Activated CD4-positive, alpha-beta T cell treated with anti-CD3 and anti-CD28 coated beads for 4 hours (primary cell): ENCODE measurements at regions not wholly inside any gene's neighbourhood (a gene's known extent, or its start where the extent isn't known, plus 50 kb on each side); places are given as distances from the start of the nearest gene placed in this dataset.
"Not testable (repeated sequence)": the region's sequence is repeated elsewhere in the genome, so short reads cannot be mapped to it uniquely, and the experiment has no call there.

Experiments
- DNase-seq, 2 donors: peaks; one replicate each; pipeline ENCODE4 v3.0.0-alpha.2; 2020

GRCh38 chr17:34045990-34046389 is 209.1 kb upstream of the CCL2 start:
- no peak for DNase-seq

- no peak for DNase-seq
Measured at GRCh38 chr17:34051046-34051445, 204.0 kb upstream of the CCL2 start.

DNA sequence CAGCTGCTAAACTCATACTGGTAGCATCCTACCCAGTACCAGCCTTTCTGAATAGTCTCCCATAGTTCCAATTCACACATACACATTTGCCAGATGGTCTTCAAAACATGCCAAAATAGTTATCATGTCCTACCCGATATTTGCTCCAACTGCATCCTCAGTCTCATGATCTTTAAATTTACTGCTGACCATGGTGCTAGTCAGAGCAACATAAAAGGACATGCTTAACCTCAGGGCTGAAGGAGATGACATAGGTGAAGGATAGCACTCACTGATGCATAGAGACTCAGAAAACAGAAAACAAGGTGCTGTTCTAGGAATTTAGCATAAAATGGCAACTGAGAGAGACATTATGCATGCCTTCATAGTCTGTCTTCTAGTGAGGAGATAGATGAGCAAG is 200.6 kb upstream of the CCL2 start:
- DNase-seq = no peak

GRCh38 chr17:34055606-34056005 is 199.5 kb upstream of the CCL2 start:
- DNase-seq = no peak

DNA sequence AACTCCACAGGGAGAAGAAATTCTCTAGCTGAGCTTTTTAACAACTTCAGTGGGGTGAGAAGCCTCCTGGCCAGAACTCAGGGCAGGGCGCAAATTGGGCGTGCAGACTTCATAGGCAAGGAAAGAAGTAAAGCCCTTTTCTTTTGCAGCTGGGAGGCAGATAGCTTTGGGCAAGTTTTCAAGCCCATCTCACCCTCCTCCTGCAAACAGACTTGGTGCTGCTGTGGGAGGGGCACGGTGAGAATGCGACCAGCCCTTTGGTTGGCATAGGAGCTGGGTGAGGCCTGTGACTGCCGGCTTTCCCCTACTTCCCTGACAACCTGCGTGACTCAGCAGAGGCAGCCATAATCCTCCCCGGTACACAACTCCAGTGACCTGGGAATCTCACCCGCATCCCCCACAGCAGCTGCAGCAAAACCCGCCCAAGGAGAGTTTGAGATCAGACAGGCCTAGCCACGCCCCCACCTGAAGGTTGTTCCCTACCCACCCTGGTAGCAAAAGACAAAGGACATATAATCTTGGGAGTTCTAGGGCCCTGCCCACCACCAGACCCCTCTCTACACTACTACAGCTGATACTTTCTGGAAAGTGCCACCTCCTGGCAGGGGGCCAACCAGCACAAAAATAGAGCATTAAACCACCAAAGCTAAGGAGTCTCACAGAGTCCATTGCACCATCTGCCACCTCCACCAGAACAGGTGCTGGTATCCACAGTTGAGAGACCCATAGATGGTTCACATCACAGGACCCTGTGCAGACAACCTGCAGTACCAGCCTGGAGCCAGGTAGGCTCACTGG is 195.5 kb upstream of the CCL2 start:
- no peak for DNase-seq

GRCh38 chr17:34066528-34066927 is 188.6 kb upstream of the CCL2 start:
- DNase-seq = no peak

DNA sequence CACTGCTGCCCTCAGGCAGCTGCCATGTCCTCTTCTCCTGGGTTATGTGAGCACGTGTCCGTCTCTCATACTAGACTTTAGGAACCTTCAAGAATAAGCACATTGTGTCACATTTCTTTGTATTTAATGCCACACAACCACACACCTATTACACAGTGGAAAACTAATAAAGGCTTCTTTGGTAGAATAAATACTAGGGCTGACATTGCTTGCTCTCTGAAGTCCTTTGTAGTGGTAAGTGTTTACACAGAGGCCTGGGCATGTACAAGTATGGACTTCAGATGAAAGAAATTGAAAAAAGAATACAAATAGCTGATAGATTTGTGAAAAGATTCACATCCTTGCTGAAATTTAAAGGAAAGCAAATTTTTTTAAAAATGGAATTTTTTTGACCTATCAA is 188.1 kb upstream of the CCL2 start:
- DNase-seq = no peak

DNA sequence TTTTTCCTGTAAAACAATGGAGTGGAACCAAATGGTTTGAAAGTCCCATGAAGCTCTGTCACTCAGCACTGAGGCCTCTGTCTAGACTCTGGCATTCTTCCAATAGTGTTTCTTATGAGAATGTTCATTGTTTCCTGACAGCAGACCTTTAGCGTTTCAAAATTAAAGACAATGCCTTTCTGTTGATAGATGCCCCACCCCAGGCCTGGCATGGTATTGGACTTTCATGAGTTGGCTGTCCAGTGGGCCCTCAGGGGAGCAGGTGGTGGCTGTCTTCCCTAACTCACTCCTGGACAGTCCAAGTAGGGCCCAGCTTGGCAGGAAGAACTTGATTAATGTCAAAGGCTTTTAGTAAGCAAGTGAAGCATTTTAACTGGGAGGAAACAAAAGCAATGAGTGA is 186.5 kb upstream of the CCL2 start:
- no peak for DNase-seq

DNA sequence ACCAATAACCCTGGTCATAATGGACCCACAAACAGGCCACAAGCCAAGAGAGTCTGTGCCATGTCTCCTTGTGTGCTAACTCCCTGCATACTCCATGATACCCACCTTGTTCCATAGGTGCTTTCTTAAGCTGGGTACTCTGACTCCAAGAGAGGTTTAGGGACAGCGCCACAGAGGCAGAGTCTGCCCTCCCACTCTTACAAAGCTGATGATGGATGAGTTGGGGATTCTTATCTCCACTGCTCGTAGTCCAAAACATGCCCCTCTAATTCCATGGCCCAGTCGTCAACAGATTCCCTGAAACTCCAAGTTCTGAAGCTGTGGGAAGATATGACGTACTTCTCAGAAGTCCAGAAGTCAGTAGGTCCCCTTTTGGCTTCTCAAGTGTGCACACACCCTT is 184.4 kb upstream of the CCL2 start:
- DNase-seq = no peak

DNA sequence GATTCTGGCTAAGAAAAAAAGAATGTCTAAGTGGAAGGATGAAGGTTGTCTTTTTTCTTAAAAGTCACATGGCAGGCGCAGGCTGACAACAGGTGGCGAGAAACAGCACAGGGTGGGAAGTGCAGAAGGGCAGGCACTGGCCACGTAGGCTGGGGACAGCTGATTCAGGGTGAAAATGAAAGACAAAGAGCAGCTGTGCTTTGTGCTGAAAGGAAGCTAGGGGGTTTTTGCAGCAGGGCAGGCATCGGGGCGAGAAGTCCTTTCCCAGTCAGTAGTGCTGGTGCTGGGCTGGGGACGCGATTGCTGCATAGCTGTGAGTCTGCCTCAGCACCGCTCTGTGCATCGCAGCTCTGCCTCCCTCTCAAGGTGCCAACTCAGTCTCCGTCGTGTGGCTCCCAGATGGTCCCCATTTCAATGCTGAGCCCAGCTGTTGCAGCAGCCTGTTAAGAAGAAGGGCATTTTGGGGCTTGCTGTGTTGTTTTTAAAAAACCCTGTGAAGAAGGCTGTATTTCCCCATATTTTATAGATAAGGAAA is 183.1 kb upstream of the CCL2 start:
- DNase-seq = no peak

DNA sequence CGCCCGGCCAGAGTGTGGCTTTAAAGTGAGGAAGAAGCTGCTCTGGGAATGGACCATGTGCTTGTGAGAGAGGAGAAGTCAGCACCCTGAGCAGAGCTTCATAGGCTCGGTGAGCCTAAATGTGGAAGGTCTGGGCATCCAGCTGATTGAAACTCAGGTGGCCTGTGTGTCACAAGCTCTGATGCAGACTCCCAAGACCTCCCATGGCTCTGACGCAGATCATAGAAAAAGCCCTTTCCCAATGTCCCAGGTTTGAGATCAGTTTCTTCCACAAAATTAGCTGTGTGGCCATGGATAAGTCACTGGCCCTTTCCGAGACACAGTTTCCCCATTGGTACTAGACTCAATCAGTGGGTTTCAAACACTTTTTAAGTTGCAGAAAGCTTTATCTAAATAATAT is 180.0 kb upstream of the CCL2 start:
- no peak for DNase-seq

- no peak for DNase-seq
Measured at GRCh38 chr17:34076743-34077631, 178.1 kb upstream of the CCL2 start.

DNA sequence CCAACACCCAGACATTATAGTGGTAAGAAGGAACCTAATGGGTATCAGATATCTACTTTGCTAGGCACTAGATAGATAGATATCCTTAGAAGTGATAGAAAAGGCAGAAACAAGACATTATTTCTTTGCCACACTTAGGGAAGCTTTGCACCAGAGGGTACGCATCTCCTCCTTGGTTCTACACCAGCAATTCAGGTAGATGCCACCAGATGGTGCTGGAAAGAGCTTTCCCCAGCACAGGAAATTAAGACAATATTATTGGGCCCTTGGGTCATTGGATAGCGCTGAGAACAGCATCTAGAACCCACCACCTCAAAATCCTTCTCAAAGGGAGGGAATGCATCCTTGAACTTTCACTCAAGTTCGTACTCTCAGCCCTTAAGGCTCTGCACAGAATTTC is 173.8 kb upstream of the CCL2 start:
- no peak for DNase-seq

DNA sequence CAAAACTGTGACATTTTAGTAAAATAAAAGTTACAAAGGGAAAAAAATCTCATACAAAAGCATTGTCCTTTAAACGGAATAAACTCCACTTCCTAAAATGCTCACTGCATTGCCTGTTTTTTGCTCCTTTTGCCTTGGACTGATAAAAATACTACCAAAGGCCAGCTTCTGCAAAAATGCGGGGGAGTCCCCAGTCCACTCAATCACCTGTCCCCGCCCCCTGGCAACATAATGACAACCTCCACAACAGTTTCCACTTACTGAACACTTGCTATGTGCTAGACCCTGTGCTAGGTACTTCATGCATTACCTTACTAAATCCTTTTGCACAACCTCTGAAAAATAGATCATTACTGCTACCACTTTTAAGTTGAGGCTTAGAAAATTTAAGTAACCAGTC is 172.7 kb upstream of the CCL2 start:
- no peak for DNase-seq

- DNase-seq = not testable (repeated sequence)
Measured at GRCh38 chr17:34089042-34089441, 166.0 kb upstream of the CCL2 start.

DNA sequence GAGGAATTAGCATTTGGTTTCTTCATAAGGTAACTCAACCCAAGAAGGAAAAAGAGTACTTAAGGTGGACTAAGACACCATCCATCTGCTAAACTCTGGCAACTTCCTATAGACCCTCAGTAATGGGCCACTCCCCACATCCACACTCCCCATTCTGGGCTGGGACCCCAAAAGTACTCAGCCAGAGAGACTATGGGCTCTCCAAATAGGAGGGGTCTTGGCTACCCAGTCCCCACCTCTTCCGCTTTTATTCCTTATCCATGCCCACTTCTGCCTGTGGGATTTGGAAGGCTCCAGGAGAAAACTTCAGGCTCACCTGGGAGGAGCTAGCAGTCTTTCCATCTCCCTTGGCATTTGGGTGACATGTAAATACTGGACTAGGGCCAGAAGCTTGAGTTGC is 164.5 kb upstream of the CCL2 start:
- DNase-seq = no peak

- no peak for DNase-seq
Measured at GRCh38 chr17:34091975-34092374, 163.1 kb upstream of the CCL2 start.

DNA sequence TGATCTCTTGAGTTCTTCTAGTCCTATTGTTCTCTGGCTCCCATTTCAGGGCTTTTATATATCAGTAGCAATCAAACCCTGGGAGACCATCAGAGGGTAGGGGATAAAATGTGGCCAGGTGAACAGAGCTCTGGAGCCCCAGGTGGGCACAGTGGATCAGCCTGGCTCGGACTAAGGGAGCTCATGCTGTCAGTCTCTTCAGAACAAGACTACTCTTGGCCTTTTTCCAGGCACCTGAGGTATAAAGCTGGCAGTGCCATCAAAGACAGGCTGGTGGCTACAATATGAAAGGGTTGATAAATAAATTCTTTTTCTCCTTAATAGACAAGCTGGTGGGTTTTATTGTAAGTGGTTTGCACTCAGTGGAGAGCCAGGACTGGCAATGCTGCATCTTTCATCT is 160.0 kb upstream of the CCL2 start:
- DNase-seq = no peak

DNA sequence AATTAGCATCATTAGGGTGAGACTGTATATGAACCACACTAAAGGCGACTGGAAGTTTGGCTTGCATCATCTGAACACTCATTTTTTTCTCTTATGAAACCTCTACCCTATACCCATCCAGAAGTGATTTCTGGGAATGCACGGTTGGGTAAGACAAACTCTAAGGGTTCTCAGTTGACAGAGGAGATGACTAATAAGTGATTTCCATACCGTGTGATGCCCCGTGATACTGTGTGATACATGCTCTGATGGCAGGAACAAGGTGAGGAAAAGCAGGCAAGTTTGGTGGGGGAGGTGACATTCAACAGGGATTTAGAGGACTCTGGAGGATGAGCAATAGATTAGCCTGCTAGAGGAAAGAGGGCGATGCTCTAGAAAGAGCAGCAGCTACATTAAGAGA is 156.4 kb upstream of the CCL2 start:
- no peak for DNase-seq

- DNase-seq = no peak
Measured at GRCh38 chr17:34099859-34100515, 155.1 kb upstream of the CCL2 start.

DNA sequence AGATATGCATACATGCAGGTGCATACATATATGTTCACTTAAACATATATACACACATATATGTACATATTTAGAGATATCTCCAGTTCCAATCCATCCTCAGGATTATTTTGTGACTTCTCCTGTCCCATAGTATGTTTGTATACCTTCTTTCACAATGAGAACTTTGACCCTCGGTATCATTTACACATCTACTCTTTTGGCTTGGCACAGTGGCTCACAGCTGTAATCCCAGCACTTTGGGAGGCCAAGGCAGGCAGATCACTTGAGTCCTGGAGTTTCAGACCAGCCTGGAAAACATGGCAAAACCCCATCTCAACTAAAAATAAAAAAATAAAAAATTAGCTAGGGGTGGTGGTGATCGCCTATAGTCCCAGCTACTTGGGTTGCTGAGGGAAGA is 148.1 kb upstream of the CCL2 start:
- DNase-seq = no peak

DNA sequence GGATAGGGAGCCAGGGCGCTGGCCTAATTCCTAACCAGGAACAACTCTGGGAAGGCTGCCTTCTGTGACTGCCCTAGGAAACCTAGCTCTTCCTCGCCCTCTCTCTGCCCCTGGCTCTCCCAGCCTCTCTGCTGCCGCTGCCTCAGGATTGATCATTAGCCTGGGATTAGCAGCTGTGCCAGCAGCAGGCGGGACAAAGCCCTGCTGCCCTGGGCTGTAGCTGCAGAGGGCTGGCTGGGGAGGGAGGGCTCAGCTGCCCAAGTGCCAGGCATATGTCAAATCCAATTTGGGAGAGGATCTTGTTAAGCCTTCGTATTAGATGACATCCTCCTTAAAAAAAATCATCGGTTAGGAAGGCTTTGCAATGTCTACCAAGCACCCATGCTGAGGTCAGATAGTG is 144.8 kb upstream of the CCL2 start:
- DNase-seq = no peak

DNA sequence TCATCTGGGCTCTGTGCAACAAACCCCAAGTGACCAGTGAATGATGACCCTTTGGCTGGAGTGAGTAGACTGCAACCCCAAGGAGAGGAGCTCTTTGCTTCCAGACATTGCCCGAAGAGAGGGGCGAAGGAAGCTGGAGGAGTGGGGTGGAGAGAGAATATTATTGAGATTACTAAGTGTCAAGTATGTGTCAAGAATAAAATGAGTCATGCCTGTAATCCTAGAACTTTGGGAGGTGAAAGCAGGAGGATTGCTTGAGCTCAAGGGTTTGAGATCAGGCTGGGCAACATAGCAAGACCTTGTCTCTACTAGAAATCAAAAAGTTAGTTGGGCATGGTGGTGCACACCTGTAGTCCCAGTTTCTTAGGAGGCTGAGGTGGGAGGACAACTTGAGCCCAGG is 142.0 kb upstream of the CCL2 start:
- no peak for DNase-seq

DNA sequence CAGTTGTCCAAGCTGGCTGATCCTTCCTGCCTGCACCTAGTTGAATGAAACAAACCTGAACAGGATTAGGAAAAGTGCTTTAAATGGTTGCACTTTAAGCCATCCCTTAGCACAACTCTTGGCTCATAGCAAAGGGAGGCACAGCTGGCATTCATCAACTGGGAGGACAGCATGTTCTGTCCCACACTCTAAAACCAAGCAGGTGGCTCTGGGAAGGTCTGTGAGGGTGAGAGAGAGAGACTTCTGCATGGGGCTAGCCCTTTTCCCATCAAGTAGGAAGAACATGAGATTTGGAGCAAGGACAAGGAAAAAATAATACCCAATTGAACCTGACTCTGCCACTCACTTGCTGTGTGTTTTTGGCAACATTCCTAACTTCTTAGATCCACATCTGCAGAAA is 140.9 kb upstream of the CCL2 start:
- no peak for DNase-seq
